Thoracic aorta (tissue), 2 donors: ENCODE measurements at regions not wholly inside any gene's neighbourhood (a gene's known extent, or its start where the extent isn't known, plus 50 kb on each side); places are given as distances from the start of the nearest gene placed in this dataset.

Experiments used
- ATAC-seq: fragments of 150-250 bp; one replicate; pipeline ENCODE4 v1.8.0; 2017; ENCODE audit warnings: low read depth; ENCODE audit not compliant: insufficient number of reproducible peaks, low FRiP score
- DNase-seq: peaks from one replicate; pipeline ENCODE4 v3.0.0-alpha.2; 2020; ENCODE audit warnings: low spot score
- H3K27ac ChIP-seq, 2 donors: fragments of 200-600 bp; sonication (generic); 1 replicate in 1 of 2; 2 replicates in 1 of 2; pipeline ENCODE4 v1.5.1; 2016; ENCODE audit warnings: mild to moderate bottlenecking in 2 of 2, moderate library complexity in 2 of 2
- H3K27me3 ChIP-seq: fragments of 200-600 bp; sonication (generic); replicated peaks from 2 replicates; pipeline ENCODE4 v1.6.0; 2016; ENCODE audit warnings: mild to moderate bottlenecking; ENCODE audit not compliant: insufficient read depth
- H3K36me3 ChIP-seq: fragments of 200-600 bp; sonication (generic); one replicate; pipeline ENCODE4 v1.5.1; 2016
- H3K4me1 ChIP-seq, 2 donors: fragments of 200-600 bp; sonication (generic); 1 replicate in 1 of 2; 2 replicates in 1 of 2; pipeline versions ENCODE4 v1.5.1 to v1.6.0; 2016; ENCODE audit warnings: low read depth in 2 of 2, mild to moderate bottlenecking in 1 of 2; ENCODE audit not compliant: control insufficient read depth in 1 of 2
- H3K4me3 ChIP-seq: fragments of 200-600 bp; sonication (generic); 2 replicates; pipeline ENCODE4 v1.5.1; 2016; ENCODE audit warnings: mild to moderate bottlenecking
- H3K9me3 ChIP-seq: fragments of 200-600 bp; sonication (generic); 2 replicates; pipeline ENCODE4 v1.5.1; 2016
- TF ChIP-seq, protein P1 (sequence below): fragments of 200-600 bp; sonication (generic); IDR thresholded peaks from one replicate; pipeline ENCODE4 v1.5.1; 2019; ENCODE audit warnings: antibody characterized with exemption

DNA sequence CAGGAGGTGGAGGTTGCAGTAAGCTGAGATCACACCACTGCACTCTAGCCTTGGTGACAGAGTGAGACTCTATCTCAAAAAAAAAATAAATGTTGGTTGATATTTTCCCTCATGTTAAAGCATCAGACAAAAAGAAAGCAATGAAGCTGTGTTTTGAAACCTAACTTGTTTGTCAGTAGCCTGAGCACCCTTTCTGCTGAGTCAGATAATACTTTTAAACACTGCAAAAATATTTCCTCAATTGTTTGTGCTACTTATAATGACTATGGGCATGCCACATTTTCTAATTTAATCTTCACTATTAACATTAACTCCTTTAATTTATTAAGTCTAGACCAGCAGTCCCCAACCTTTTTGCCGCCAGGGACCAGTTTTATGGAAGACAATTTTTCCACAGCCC, 236.3 kb upstream of the AGAP1 start:
- Histone ChIP-seq H3K27me3 (no peaks in the 10 kb centered on the region), H3K4me3 (no peak overlapping the region), H3K4me1 (no peaks in the 10 kb centered on the region), H3K9me3 (no peaks in the 10 kb centered on the region), H3K27ac (no peak overlapping the region), H3K36me3 (no peaks in the 10 kb centered on the region)
- ATAC-seq (no peak), DNase-seq (no peak)
- TF ChIP-seq, protein P1, sequence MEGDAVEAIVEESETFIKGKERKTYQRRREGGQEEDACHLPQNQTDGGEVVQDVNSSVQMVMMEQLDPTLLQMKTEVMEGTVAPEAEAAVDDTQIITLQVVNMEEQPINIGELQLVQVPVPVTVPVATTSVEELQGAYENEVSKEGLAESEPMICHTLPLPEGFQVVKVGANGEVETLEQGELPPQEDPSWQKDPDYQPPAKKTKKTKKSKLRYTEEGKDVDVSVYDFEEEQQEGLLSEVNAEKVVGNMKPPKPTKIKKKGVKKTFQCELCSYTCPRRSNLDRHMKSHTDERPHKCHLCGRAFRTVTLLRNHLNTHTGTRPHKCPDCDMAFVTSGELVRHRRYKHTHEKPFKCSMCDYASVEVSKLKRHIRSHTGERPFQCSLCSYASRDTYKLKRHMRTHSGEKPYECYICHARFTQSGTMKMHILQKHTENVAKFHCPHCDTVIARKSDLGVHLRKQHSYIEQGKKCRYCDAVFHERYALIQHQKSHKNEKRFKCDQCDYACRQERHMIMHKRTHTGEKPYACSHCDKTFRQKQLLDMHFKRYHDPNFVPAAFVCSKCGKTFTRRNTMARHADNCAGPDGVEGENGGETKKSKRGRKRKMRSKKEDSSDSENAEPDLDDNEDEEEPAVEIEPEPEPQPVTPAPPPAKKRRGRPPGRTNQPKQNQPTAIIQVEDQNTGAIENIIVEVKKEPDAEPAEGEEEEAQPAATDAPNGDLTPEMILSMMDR: no peak

DNA sequence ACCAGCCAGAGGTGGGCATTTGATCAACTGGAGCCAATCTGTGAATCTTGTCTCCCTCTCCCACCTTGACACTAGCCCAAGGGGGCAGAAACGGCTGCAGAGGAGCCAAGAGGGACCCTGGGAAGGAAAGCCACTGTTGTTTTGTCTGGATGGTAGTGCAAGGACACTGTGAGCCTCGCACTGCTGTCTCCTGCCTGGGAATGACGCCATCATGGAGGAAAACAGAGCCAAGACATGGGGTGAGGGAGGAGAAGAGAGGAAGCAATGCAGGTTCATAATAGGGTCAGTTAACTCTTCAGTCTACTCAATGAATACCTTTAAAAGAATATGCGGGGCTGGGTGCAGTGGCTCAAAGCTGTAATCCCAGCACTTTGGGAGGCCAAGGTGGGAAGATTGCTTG, 231.1 kb upstream of the AGAP1 start:
- Histone ChIP-seq H3K36me3 (no peaks in the 10 kb centered on the region), H3K9me3 (no peaks in the 10 kb centered on the region), H3K4me1 (no peaks in the 10 kb centered on the region), H3K4me3 (no peak overlapping the region), H3K27me3 (no peaks in the 10 kb centered on the region), H3K27ac (no peak overlapping the region)
- TF ChIP-seq, protein P1: no peak
- ATAC-seq (no peak), DNase-seq (no peak)

DNA sequence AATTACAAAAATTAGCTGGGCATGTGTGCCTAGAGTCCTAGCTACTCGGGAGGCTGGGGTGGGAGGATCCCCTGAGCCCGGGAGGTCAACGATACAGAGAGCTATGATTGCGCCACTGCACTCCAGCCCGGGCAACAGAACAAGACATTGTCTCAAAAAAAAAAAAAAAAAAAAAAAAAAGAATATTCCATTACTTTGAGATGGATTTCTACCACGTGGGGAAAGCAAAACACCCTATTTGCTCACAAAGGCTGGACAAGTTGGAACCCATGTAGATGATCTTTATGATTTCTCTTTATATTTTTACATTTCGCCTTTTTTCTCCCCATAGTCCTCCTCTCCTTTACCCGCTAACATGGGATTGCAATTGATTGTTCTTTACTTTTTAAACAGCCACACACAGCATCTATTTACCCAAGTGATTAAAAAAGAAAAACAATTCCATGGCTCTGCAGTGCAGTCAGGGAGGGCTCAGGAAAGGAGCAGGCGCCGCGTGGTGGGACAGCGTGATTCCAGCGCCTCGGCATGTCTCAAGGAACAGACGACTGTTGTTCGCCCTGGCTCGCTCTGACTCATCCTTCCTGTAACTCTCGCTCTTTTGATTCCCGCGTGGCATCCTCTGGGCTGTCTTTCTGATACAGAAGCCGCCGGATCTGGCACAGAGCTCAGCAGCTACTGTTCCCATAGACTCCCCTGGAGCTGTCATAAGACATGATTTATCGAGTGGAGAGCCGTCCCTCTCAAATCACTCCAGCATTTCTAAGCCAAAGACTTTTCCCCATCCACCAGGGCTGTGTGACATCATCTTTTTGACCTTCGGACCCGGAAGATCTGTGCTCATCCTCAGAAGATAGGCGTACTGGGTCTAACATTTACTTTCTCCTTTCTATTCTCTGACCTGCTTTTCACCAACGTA, 230.4 kb upstream of the AGAP1 start:
- TF ChIP-seq, protein P1: no peak
- Histone ChIP-seq H3K36me3 (no peaks in the 10 kb centered on the region), H3K4me1 (no peaks in the 10 kb centered on the region), H3K27ac (no peak overlapping the region), H3K27me3 (no peaks in the 10 kb centered on the region), H3K4me3 (no peak overlapping the region), H3K9me3 (no peaks in the 10 kb centered on the region)
- ATAC-seq (no peak), DNase-seq (no peak)

DNA sequence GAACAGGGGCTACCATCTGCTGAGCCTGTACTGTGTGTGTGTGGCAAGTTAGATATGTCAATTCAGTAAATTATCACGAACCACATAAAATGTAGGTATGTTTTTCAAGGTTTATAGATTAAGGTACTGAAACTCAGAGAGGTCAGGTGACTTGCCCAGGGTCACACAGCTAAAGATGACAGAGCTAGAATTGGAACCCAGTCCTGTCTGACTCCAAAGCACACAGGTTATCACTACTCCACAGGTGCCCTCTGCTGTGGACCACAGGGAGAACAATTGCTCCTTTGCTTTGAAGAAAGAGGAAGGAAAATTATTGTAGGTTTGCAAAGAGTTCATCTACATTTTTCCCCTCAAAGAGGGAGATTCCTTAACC, 229.7 kb upstream of the AGAP1 start:
- H3K27ac ChIP-seq: no peak overlapping the region
- no peak for ATAC-seq

GRCh38 chr2:235264512-235264911, 229.3 kb upstream of the AGAP1 start:
- ATAC-seq (no peak), DNase-seq (no peak)
- Histone ChIP-seq H3K27ac (no peak overlapping the region), H3K36me3 (no peaks in the 10 kb centered on the region), H3K27me3 (no peaks in the 10 kb centered on the region), H3K4me1 (no peaks in the 10 kb centered on the region), H3K9me3 (no peaks in the 10 kb centered on the region), H3K4me3 (no peak overlapping the region)
- TF ChIP-seq, protein P1: no peak

More for the DNA sequence above, 229.7 kb upstream of the AGAP1 start:
- TF ChIP-seq, protein P1: no peak
- H3K9me3 ChIP-seq: no peaks in the 10 kb centered on the region
- H3K4me1 ChIP-seq: no peaks in the 10 kb centered on the region
- DNase-seq: no peak
- H3K4me3 ChIP-seq: no peak overlapping the region
- no peaks in the 10 kb centered on the region for H3K27me3 ChIP-seq
- H3K36me3 ChIP-seq: no peaks in the 10 kb centered on the region
